HepG2 (cell line): ENCODE measurements at regions not wholly inside any gene's neighbourhood (a gene's known extent, or its start where the extent isn't known, plus 50 kb on each side); places are given as distances from the start of the nearest gene placed in this dataset.

Source experiments
- ATAC-seq: fragments of 200-7000 bp; cut with Tn5 transposase; 3 replicates; pipeline ENCODE4 v1.9.1; 2020; ENCODE audit warnings: mild to moderate bottlenecking, moderate library complexity
- BruUV-seq: library from RNA; stranded (reverse); fragments of 400-500 nt; replicated peaks from 2 replicates; lab custom pipeline; 2021; lab: Mats Ljungman, UMichigan
- CTCF ChIA-PET: fragments of 300-600 bp; formaldehyde crosslinking; extraction: SDS; loops from one replicate; lab custom pipeline; 2021; ENCODE audit warnings: low total read pairs, inconsistent platforms, low intra/inter-chr PET ratio; lab: Yijun Ruan, JAX
- POLR2A ChIA-PET: fragments of 350-600 bp; sonication (Branson Sonifier 250); formaldehyde crosslinking; loops from one replicate; lab custom pipeline; 2020; ENCODE audit warnings: antibody characterized with exemption, inconsistent platforms; lab: Yijun Ruan, JAX
- DNase-seq: peaks from one replicate; pipeline ENCODE4 v3.0.0-alpha.2; 2015; ENCODE audit warnings: low spot score
- FAIRE-seq: peaks from 3 replicates; lab custom pipeline; 2011; peaks lifted over from hg19 to GRCh38; lab: Jason Lieb, UNC
- H2AFZ ChIP-seq: one replicate; pipeline ENCODE4 v1.6.1; 2011; ENCODE audit warnings: low read length, inconsistent platforms
- H3K27ac ChIP-seq: fragments of 300-600 bp; 3 replicates; pipeline ENCODE4 v1.8.0; 2011; ENCODE audit warnings: mixed run types, mild to moderate bottlenecking, mixed read lengths, low read length, inconsistent platforms; ENCODE audit not compliant: insufficient read depth; ENCODE audit errors: extremely low read length
- H3K27me3 ChIP-seq, 2 experiments: fragments of 200-600 bp in 1 of 2; 2 replicates in 1 of 2; 3 replicates in 1 of 2; pipeline versions ENCODE4 v1.6.0 to v1.8.0; 2011; ENCODE audit warnings: low read length in 2 of 2, mild to moderate bottlenecking in 2 of 2, moderate library complexity in 2 of 2, inconsistent platforms in 1 of 2; ENCODE audit not compliant: insufficient read depth in 2 of 2, control insufficient read depth in 1 of 2
- H3K36me3 ChIP-seq, 2 experiments: fragments of 200-600 bp in 1 of 2; replicated peaks in 1 of 2; 2 replicates in 1 of 2; 3 replicates in 1 of 2; pipeline versions ENCODE4 v1.5.1 to v1.8.0; 2011; ENCODE audit warnings: low read length in 2 of 2, inconsistent platforms in 1 of 2; ENCODE audit not compliant: insufficient read depth in 2 of 2, control insufficient read depth in 1 of 2
- H3K4me1 ChIP-seq: 2 replicates; pipeline ENCODE4 v1.5.1; 2012; ENCODE audit warnings: low read length, inconsistent platforms; ENCODE audit not compliant: insufficient read depth
- H3K4me2 ChIP-seq: 2 replicates; pipeline ENCODE4 v1.6.0; 2011; ENCODE audit warnings: low read depth, low read length, inconsistent platforms
- H3K4me3 ChIP-seq, 3 experiments: fragments of 200-600 bp in 1 of 3; sonication (generic), shearing (Covaris generic) in 1 of 3; replicated peaks in 1 of 3; 2 replicates each; pipeline ENCODE4 v1.5.1; 2011 to 2016; ENCODE audit warnings: low read length in 3 of 3, inconsistent platforms in 2 of 3, low read depth in 2 of 3, mild to moderate bottlenecking in 2 of 3, control low read depth in 1 of 3, mixed read lengths in 1 of 3; ENCODE audit not compliant: insufficient read depth in 1 of 3
- H3K79me2 ChIP-seq: one replicate; pipeline ENCODE4 v1.6.1; 2011; ENCODE audit warnings: low read length, inconsistent platforms; ENCODE audit not compliant: insufficient read depth
- H3K9ac ChIP-seq: 2 replicates; pipeline ENCODE4 v1.6.0; 2011; ENCODE audit warnings: mild to moderate bottlenecking, low read depth, low read length, inconsistent platforms; ENCODE audit not compliant: insufficient read depth
- H3K9me3 ChIP-seq: 2 replicates; pipeline ENCODE4 v1.5.1; 2012; ENCODE audit warnings: mild to moderate bottlenecking, low read length
- H4K20me1 ChIP-seq: 2 replicates; pipeline ENCODE4 v1.6.0; 2011; ENCODE audit warnings: inconsistent platforms, mild to moderate bottlenecking, low read length, moderate library complexity; ENCODE audit not compliant: insufficient read depth
- ATF7 ChIP-seq, 2 experiments: fragments of 450-650 bp in 1 of 2; sonication (generic) in 1 of 2; formaldehyde crosslinking in 1 of 2; IDR thresholded peaks; 2 replicates each; pipeline versions ENCODE4 v1.4.0 to v1.6.1; 2016 to 2020; ENCODE audit warnings: antibody characterized with exemption in 1 of 2, mild to moderate bottlenecking in 1 of 2, missing genetic modification reagents in 1 of 2
- FLYWCH1 ChIP-seq: sonication (generic); formaldehyde crosslinking; IDR thresholded peaks from 2 replicates; pipeline ENCODE4 v1.8.1; 2023; ENCODE audit warnings: mild to moderate bottlenecking, missing genetic modification reagents
- FOSL1 ChIP-seq: sonication (generic); formaldehyde crosslinking; IDR thresholded peaks from 2 replicates; pipeline ENCODE4 v1.9.0; 2021; ENCODE audit warnings: missing genetic modification reagents, borderline replicate concordance
- HDAC1 ChIP-seq: sonication (generic); formaldehyde crosslinking; IDR thresholded peaks from 2 replicates; pipeline ENCODE4 v1.5.1; 2020; ENCODE audit warnings: mild to moderate bottlenecking, missing genetic modification reagents
- RFXAP ChIP-seq: sonication (generic); formaldehyde crosslinking; IDR thresholded peaks from 2 replicates; pipeline ENCODE4 v1.4.0; 2020; ENCODE audit warnings: missing genetic modification reagents, borderline replicate concordance
- SP140L ChIP-seq: sonication (generic); formaldehyde crosslinking; IDR thresholded peaks from 2 replicates; pipeline ENCODE4 v1.4.0; 2020; ENCODE audit warnings: missing genetic modification reagents, borderline replicate concordance
- THAP11 ChIP-seq: IDR thresholded peaks from 2 replicates; pipeline ENCODE4 v1.6.1; 2016; ENCODE audit warnings: missing biosample characterization, missing genetic modification reagents
- ZFAT ChIP-seq: sonication (generic); formaldehyde crosslinking; conservative IDR thresholded peaks from 2 replicates; pipeline ENCODE4 v1.8.1; 2023; ENCODE audit warnings: missing genetic modification reagents, inconsistent platforms
- ZNF180 ChIP-seq: sonication (generic); formaldehyde crosslinking; IDR thresholded peaks from 2 replicates; pipeline ENCODE4 v1.4.0; 2020; ENCODE audit warnings: low read depth, missing genetic modification reagents, borderline replicate concordance
- ZNF644 ChIP-seq: IDR thresholded peaks from 2 replicates; pipeline ENCODE4 v1.6.1; 2016; ENCODE audit warnings: low read depth
- ZSCAN9 ChIP-seq: IDR thresholded peaks from 2 replicates; pipeline ENCODE4 v1.6.1; 2016; ENCODE audit warnings: borderline replicate concordance
- WGBS: methylation state at CpG from one replicate; pipeline ENCODE4 v1.1.6; 2017; ENCODE audit warnings: low lambda C conversion rate; 5-methylcytosine and 5-hydroxymethylcytosine counted together
- in situ Hi-C: cut with HindIII; loops from 2 replicates; pipeline ENCODE4 v1.10.0; 2017; ENCODE audit warnings: low pct_unique_long_range_greater_than_20kb; ENCODE audit not compliant: extremely low pct_ligation_motif_present
- intact Hi-C: fragments of 100-400 bp; cut with micrococcal nuclease; formaldehyde crosslinking; loops from one replicate; pipeline ENCODE4 v1.10.0; 2022; ENCODE audit not compliant: unreplicated experiment
- TF ChIP-seq, protein P1 (sequence below): sonication (generic); formaldehyde crosslinking; IDR thresholded peaks from 2 replicates; pipeline ENCODE4 v1.8.1; 2023; ENCODE audit warnings: mild to moderate bottlenecking, missing genetic modification reagents, borderline replicate concordance

DNA sequence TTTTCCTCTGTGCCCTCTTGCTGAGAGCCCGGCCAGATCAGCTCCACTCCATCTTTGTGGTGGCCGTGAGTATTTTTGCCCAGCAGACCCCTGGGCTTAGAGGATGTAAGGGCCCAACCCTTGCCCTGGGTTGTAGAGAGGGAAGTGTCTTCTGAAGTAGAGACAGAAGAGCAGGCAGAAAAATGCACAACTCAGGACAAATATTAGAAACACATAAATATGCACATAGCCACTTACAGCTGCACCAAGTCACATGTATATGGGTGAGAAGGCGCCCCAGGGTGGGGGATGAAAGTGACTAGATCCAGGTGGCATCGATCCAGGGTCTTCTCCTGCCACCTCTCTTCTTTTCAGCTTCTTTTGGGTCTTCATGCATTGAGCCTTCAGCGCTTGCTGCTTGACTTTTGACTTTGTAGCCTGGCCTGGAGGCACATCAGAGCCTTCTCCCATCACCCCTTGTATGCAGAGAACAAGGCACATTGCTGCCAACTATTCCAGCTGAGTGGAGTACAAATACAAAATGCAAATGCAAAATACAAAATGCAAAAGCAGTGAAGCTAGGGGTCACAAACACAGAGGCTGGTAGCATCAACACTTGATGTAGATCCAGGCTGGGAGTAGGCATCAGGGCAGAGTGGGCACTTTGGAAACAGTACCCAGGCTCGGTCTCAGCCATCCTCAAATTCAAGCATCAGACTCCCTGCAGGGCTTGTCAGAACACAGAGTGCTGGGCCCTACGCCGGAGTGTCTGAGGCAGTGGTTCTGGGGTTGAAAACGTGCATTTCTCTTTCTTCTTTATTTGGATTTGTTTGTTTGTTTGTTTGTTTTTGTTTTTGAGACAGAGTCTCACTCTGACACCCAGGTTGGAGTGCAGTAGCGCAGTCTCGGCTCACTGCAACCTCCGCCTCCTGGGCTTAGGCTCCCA lies 133.0 kb downstream of the ASB7 start:
- Histone ChIP-seq H3K9me3 (no peaks in the 10 kb centered on the region), H3K4me1 (peaks cover 28% of the 10 kb centered on the region), H4K20me1 (no peaks in the 10 kb centered on the region), H3K79me2 (no peaks in the 10 kb centered on the region), H2AFZ (no peak overlapping the region), H3K27ac (no peak overlapping the region), H3K27me3 (no peaks in the 10 kb centered on the region; a peak in 1 of 5 replicates), H3K4me3 (no peak overlapping the region), H3K9ac (no peak overlapping the region), H3K36me3 (no peaks in the 10 kb centered on the region), H3K4me2 (no peak overlapping the region)
- intact Hi-C loops (no loop called here), in situ Hi-C loops (no loop called here)
- CTCF ChIA-PET = no interaction called here
- no peak for DNase-seq
- POLR2A ChIA-PET = no interaction called here
- TF ChIP-seq ZNF644 (CRISPR knock-in tag) (no peak), HDAC1 (CRISPR knock-in tag) (no peak), SP140L (CRISPR knock-in tag) (no peak), ATF7 (IDR thresholded peaks at IDR 0.05) (no peak), ATF7 (CRISPR knock-in tag; IDR thresholded peaks at IDR 0.05) (no peak), ZSCAN9 (no peak), FLYWCH1 (CRISPR knock-in tag) (no peak), ZNF180 (CRISPR knock-in tag) (no peak), THAP11 (CRISPR knock-in tag) (no peak)
- BruUV-seq = no TSS peak
- no peak for FAIRE-seq
- ATAC-seq = no peak
- WGBS = 43% methylated on average over 12 of the region's 12 CpGs

DNA sequence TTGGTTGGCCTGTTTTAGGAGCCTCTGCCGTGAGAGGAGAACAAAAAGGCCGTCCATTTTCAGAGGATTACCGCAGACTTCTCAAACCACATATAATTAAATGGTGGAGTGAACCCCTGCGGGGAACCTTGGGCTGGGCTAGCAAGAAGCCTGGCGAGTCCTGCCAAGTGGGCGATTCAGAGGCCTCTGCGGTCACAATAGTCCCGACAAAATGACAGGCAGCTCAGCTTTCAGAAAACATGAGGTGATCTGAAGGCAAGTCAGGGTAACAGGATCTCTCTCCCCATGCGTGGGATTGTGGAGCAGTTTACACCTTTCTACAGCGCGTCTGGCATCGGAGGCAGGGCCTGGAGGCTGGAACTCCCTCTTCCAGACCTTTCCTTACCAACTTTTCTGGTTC lies 134.8 kb downstream of the ASB7 start:
- H3K27ac ChIP-seq = no peak overlapping the region
- H3K9ac ChIP-seq = no peak overlapping the region
- no peaks in the 10 kb centered on the region for H4K20me1 ChIP-seq
- H3K36me3 ChIP-seq = no peaks in the 10 kb centered on the region
- peaks cover 14% of the 10 kb centered on the region for H3K4me1 ChIP-seq
- 75% methylated on average over 12 of the region's 12 CpGs for WGBS
- ChIA-PET CTCF (no interaction called here), POLR2A (no interaction called here)
- DNase-seq (no peak), FAIRE-seq (no peak), ATAC-seq (no peak)
- TF ChIP-seq RFXAP (CRISPR knock-in tag) (no peak), ZFAT (no peak), FOSL1 (CRISPR knock-in tag) (no peak)
- TF ChIP-seq, protein P1, sequence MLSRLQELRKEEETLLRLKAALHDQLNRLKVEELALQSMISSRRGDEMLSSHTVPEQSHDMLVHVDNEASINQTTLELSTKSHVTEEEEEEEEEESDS (CRISPR knock-in tag) = no peak
- H3K9me3 ChIP-seq = no peaks in the 10 kb centered on the region
- in situ Hi-C loops = no loop called here
- no TSS peak for BruUV-seq
- H3K4me2 ChIP-seq = no peak overlapping the region
- H2AFZ ChIP-seq = no peak overlapping the region
- H3K79me2 ChIP-seq = no peaks in the 10 kb centered on the region
- no peak overlapping the region for H3K4me3 ChIP-seq
- intact Hi-C loops = no loop called here
- H3K27me3 ChIP-seq = no peaks in the 10 kb centered on the region; a peak in 1 of 5 replicates
